Left lung (tissue), 4 donors: ENCODE measurements at regions not wholly inside any gene's neighbourhood (a gene's known extent, or its start where the extent isn't known, plus 50 kb on each side); places are given as distances from the start of the nearest gene placed in this dataset.

Experiments used
- ATAC-seq: fragments of 200-7000 bp; cut with Tn5 transposase; one replicate; pipeline ENCODE4 v1.9.1; 2020; ENCODE audit warnings: moderate library complexity
- DNase-seq, 4 donors: peaks; one replicate each; pipeline ENCODE4 v3.0.0-alpha.2; 2013 to 2020
- H3K27ac ChIP-seq, 2 donors: fragments of 200-600 bp; sonication (generic) in 1 of 2; one replicate each; pipeline versions ENCODE4 v1.5.0 to v1.8.0; 2020 to 2021
- H3K27me3 ChIP-seq, 2 donors: fragments of 200-600 bp; sonication (generic) in 1 of 2; one replicate each; pipeline versions ENCODE4 v1.5.0 to v1.8.0; 2020 to 2021
- H3K36me3 ChIP-seq, 2 donors: fragments of 200-600 bp; sonication (generic) in 1 of 2; one replicate each; pipeline versions ENCODE4 v1.5.0 to v1.8.0; 2020 to 2021
- H3K4me1 ChIP-seq, 2 donors: fragments of 200-600 bp; one replicate each; pipeline ENCODE4 v1.8.0; 2021
- H3K4me3 ChIP-seq, 2 donors: fragments of 200-600 bp; sonication (generic) in 1 of 2; one replicate each; pipeline versions ENCODE4 v1.5.0 to v1.8.0; 2020 to 2021; ENCODE audit warnings: mild to moderate bottlenecking in 1 of 2
- H3K9me3 ChIP-seq, 2 donors: fragments of 200-600 bp; sonication (generic) in 1 of 2; one replicate each; pipeline versions ENCODE4 v1.5.0 to v1.8.0; 2020 to 2021
- CTCF ChIP-seq, 2 donors: fragments of 200-600 bp; sonication (generic) in 1 of 2; IDR thresholded peaks; one replicate each; pipeline versions ENCODE4 v1.5.0 to v1.8.0; 2021; ENCODE audit warnings: antibody characterized with exemption in 2 of 2
- intact Hi-C, 2 donors: fragments of 100-400 bp; cut with DNase I; formaldehyde crosslinking; loops; one replicate each; pipeline versions ENCODE4 v1.11.2 to v1.14.2; 2022
- donor health status: DM: no; HTN: yes; CAD: no.
- donor health status: DM: no; HTN: no; CAD: no.

GRCh38 chr2:4499316-4500030, 796.1 kb downstream of the DCDC2C start:
- no peaks in the 10 kb centered on the region for H3K4me1 ChIP-seq
- H3K27me3 ChIP-seq, result no peaks in the 10 kb centered on the region
- no peak overlapping the region for H3K27ac ChIP-seq
- intact Hi-C loops, result no loop called here
- ATAC-seq, result no peak
- peaks cover 0 to 3% of the 10 kb centered on the region in 2 donors for H3K9me3 ChIP-seq
- TF ChIP-seq CTCF (IDR thresholded peaks at IDR 0.05), result no peak
- H3K36me3 ChIP-seq, result no peaks in the 10 kb centered on the region
- H3K4me3 ChIP-seq, result no peak overlapping the region
- no peak for DNase-seq

GRCh38 chr2:4501525-4501924, 798.1 kb downstream of the DCDC2C start:
- Histone ChIP-seq H3K27me3 (no peaks in the 10 kb centered on the region), H3K4me1 (no peaks in the 10 kb centered on the region), H3K9me3 (peaks cover 0 to 3% of the 10 kb centered on the region in 2 donors), H3K27ac (no peak overlapping the region), H3K4me3 (no peak overlapping the region), H3K36me3 (no peaks in the 10 kb centered on the region)
- TF ChIP-seq CTCF (IDR thresholded peaks at IDR 0.05), result no peak
- ATAC-seq, result no peak
- intact Hi-C loops, result no loop called here
- no peak for DNase-seq

- H3K27me3 ChIP-seq, result no peaks in the 10 kb centered on the region
- no peaks in the 10 kb centered on the region for H3K4me1 ChIP-seq
- no peak for TF ChIP-seq CTCF (IDR thresholded peaks at IDR 0.05)
- DNase-seq (no peak), ATAC-seq (no peak)
- H3K36me3 ChIP-seq, result no peaks in the 10 kb centered on the region
- intact Hi-C loops, result no loop called here
- no peaks in the 10 kb centered on the region for H3K9me3 ChIP-seq
- H3K27ac ChIP-seq, result no peak overlapping the region
- H3K4me3 ChIP-seq, result no peak overlapping the region
Measured at GRCh38 chr2:4502230-4502843, 799.0 kb downstream of the DCDC2C start.

- Histone ChIP-seq H3K36me3 (no peaks in the 10 kb centered on the region), H3K27ac (no peak overlapping the region), H3K27me3 (no peaks in the 10 kb centered on the region), H3K4me1 (no peaks in the 10 kb centered on the region), H3K9me3 (peaks cover 0 to 5% of the 10 kb centered on the region in 2 donors), H3K4me3 (no peak overlapping the region)
- DNase-seq (no peak), ATAC-seq (no peak)
- intact Hi-C loops, result no loop called here
- no peak for TF ChIP-seq CTCF (IDR thresholded peaks at IDR 0.05)
Measured at GRCh38 chr2:4507661-4508060, 804.3 kb downstream of the DCDC2C start.

- Histone ChIP-seq H3K27ac (no peak overlapping the region), H3K27me3 (no peaks in the 10 kb centered on the region), H3K36me3 (no peaks in the 10 kb centered on the region), H3K9me3 (no peaks in the 10 kb centered on the region), H3K4me3 (no peak overlapping the region), H3K4me1 (no peaks in the 10 kb centered on the region)
- ATAC-seq (no peak), DNase-seq (peak in 2 of 4 donors; percentile 43 to 46)
- TF ChIP-seq CTCF (IDR thresholded peaks at IDR 0.05), result no peak
- intact Hi-C loops, result no loop called here
Measured at GRCh38 chr2:4515871-4516761, 812.7 kb downstream of the DCDC2C start.
